Activated naive CD4-positive, alpha-beta T cell treated with anti-CD3 and anti-CD28 coated beads, Interleukin-2, amount 10 ng/mL, durations not matched to agents 7 days and 5 days (primary cell): ENCODE measurements at regions not wholly inside any gene's neighbourhood (a gene's known extent, or its start where the extent isn't known, plus 50 kb on each side); places are given as distances from the start of the nearest gene placed in this dataset.

ENCODE experiments used
- CTCF ChIA-PET: fragments of 350-600 bp; sonication (Branson Sonifier 250); formaldehyde crosslinking; loops from one replicate; lab custom pipeline; 2021; ENCODE audit warnings: antibody characterized with exemption; lab: Charles Lee
- DNase-seq: peaks from one replicate; pipeline ENCODE4 v3.0.0-alpha.2; 2020
- H3K27ac Mint-ChIP-seq: one replicate; pipeline ENCODE4 v1.8.0; 2021; ENCODE audit warnings: mild to moderate bottlenecking, moderate library complexity, mixed read lengths
- H3K27me3 Mint-ChIP-seq: one replicate; pipeline ENCODE4 v1.8.0; 2021; ENCODE audit warnings: mild to moderate bottlenecking, mixed read lengths
- H3K36me3 Mint-ChIP-seq: one replicate; pipeline ENCODE4 v1.8.0; 2021; ENCODE audit warnings: mixed read lengths
- H3K4me1 Mint-ChIP-seq: one replicate; pipeline ENCODE4 v1.8.0; 2021; ENCODE audit warnings: mixed read lengths
- H3K4me3 Mint-ChIP-seq: one replicate; pipeline ENCODE4 v1.8.0; 2021; ENCODE audit warnings: mild to moderate bottlenecking, moderate library complexity, mixed read lengths
- H3K9me3 Mint-ChIP-seq: one replicate; pipeline ENCODE4 v1.8.0; 2021; ENCODE audit warnings: mixed read lengths

DNA sequence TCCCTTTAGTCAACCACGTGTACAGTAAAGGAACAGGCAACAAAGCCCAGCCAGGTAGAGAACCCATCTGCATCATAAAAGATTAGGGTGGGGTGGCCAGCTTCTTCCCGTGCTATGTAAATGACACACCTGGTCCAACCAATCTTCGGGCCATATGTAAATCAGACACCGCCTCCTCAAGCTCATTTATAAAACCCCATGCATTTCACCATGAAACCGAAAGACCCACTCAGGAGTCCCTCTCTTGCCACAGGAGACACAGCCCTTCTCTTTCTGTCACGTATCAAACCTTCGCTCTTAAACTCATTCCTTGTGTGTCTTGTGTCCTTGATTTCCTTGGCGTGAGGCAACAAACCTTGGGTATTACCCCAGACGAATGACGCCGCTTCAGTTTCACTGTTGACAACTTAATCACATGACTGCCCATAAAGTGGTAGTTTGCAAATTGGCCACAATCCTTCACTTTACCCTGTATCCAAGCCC is 59.8 kb upstream of the TBPL2 start:
- no peak overlapping the region for H3K27ac Mint-ChIP-seq
- DNase-seq, result no peak
- H3K4me1 Mint-ChIP-seq, result no peaks in the 10 kb centered on the region
- H3K9me3 Mint-ChIP-seq, result no peaks in the 10 kb centered on the region
- no peaks in the 10 kb centered on the region for H3K36me3 Mint-ChIP-seq
- peaks cover 8% of the 10 kb centered on the region for H3K27me3 Mint-ChIP-seq
- CTCF ChIA-PET, result no interaction called here
- no peak overlapping the region for H3K4me3 Mint-ChIP-seq

DNA sequence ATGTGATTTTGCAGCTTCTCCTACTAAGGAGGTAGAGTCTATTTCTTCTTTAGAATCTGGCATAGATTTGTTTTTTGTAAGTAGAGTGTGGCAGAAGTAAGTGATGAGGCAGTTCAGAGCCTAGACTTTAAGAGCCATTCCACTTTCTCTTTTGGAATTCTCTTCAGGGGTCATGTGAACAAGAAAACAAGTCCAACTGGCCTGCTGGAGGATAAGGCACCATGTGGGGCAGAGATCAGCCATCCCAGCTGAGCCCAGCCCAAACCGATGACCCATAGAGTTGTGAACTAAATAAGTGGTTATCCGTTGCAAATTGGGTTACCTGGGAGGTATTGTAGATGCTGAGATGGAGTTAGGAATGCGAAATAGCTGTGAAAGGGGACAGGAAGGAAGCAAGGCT is 60.3 kb upstream of the TBPL2 start:
- Mint-ChIP-seq H3K36me3 (no peaks in the 10 kb centered on the region), H3K27me3 (peaks cover 8% of the 10 kb centered on the region), H3K9me3 (no peaks in the 10 kb centered on the region), H3K27ac (no peak overlapping the region), H3K4me1 (no peaks in the 10 kb centered on the region), H3K4me3 (no peak overlapping the region)
- DNase-seq, result no peak
- CTCF ChIA-PET, result no interaction called here

DNA sequence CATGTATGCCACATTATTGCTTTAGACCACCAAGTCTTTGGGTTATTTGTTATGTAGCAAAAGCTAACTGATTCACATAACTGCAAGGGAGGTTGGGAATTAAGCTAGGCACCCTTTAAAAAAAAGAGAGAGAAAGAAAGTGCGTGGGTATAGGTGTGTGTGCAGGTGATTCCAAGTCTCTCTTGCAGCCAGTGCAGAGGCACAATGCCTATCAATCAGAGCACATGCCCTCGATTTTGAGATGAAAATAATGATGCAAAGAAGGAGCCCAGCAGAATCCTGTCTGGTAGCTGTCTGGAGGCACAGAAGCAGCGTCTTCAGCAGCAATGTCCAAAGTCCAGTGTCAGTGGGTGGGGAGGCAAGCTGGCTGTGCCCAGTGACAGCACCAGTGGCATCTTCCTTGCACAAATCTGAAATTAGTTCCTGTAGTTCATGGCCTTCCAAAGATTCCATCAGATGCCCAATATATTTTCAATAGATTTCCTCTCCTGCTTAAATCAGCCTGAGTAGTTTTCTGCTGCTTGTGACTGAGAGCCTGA is 62.4 kb upstream of the TBPL2 start:
- Mint-ChIP-seq H3K27ac (no peak overlapping the region), H3K9me3 (no peaks in the 10 kb centered on the region), H3K36me3 (no peaks in the 10 kb centered on the region), H3K4me1 (no peaks in the 10 kb centered on the region), H3K27me3 (peaks cover 8% of the 10 kb centered on the region), H3K4me3 (no peak overlapping the region)
- DNase-seq, result no peak
- CTCF ChIA-PET, result no interaction called here

DNA sequence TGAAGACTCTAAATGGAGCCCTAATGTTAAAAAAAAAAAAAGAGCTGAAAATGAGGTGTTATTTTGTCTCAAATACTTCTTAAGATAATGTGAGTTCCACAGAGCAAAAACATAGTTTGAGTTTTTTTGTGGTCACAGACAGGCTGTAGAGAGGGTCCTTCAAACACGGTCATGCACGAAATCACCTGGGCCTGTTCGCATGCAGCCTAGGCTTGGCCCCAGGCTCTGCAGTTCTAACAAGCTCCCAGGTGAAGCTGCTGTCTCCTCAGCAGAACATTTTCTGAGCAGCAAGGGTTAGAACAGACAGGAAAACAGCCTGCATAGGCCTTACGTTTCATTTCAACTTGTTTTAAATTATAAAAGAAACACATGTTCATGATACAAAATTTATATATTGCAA is 65.4 kb upstream of the TBPL2 start:
- no peak for DNase-seq
- Mint-ChIP-seq H3K4me3 (no peak overlapping the region), H3K27ac (no peak overlapping the region), H3K27me3 (peaks cover 3% of the 10 kb centered on the region), H3K36me3 (no peaks in the 10 kb centered on the region), H3K9me3 (no peaks in the 10 kb centered on the region), H3K4me1 (no peaks in the 10 kb centered on the region)
- CTCF ChIA-PET, result no interaction called here

DNA sequence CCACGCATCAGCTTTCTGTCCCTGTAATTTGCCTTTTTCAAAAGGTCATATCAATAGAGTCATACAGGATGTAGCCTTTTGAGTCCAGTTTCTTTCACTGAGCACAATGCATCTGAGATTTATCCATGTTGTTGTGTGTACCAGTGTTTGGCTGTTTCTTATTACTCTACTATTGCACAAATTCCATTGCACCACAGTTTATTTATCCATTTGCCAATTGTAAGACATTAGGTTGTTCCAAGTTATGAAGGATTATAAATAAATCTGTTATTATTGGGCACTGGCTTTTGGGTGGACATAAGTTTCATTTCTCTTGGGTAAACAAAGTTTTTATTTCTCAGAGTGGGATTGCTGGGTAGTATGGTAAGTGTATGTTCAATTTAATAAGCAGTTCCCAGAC is 68.3 kb upstream of the TBPL2 start:
- no peak overlapping the region for H3K27ac Mint-ChIP-seq
- DNase-seq, result no peak
- no peak overlapping the region for H3K4me3 Mint-ChIP-seq
- no peaks in the 10 kb centered on the region for H3K27me3 Mint-ChIP-seq
- H3K9me3 Mint-ChIP-seq, result no peaks in the 10 kb centered on the region
- no peaks in the 10 kb centered on the region for H3K4me1 Mint-ChIP-seq
- H3K36me3 Mint-ChIP-seq, result no peaks in the 10 kb centered on the region
- CTCF ChIA-PET, result no interaction called here

DNA sequence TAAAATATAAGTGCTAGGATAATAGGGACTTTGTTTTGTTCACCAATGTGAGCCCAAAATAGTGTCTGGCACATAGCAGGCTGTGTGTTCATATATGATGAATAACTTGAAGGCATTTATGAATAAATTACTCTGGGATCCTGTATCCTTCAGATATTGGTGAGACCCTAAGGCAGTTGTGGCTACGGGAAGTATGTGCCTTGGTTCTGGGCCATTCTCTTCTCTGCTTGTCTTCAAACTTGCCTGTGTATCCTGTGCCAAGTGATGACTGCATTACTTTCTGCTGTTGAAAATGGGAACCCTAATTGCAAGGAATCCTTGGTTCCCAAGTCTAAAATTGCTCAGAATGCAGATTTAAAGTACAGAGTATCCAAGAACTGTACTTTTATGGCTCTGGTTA is 67.6 kb upstream of the KTN1 start:
- CTCF ChIA-PET, result no interaction called here
- H3K9me3 Mint-ChIP-seq, result no peaks in the 10 kb centered on the region

DNA sequence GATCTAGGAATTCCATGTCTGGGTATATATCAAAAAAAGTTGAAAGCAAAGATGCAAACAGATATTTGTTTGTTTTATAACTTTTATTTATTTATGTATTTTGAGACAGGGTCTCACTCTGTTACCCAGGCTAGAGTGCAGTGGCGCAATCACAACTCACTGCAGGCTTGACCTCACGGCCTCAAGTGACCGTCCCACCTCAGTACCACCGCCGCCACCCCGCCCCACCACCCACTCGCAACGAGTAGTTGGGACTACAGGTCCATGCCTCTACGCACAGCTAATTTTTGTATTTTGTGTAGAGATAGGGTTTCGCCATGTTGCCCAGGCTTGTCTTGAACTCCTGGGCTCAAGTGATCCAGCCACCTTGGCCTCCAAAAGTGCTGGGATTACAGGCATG is 66.5 kb upstream of the KTN1 start:
- Mint-ChIP-seq H3K9me3 (no peaks in the 10 kb centered on the region), H3K27me3 (no peaks in the 10 kb centered on the region), H3K4me1 (no peaks in the 10 kb centered on the region), H3K27ac (no peak overlapping the region), H3K36me3 (no peaks in the 10 kb centered on the region), H3K4me3 (no peak overlapping the region)
- no peak for DNase-seq
- CTCF ChIA-PET, result interaction anchor here (0.5 kb wide), 1 partner anchor 14 kb away, joined by 3 read pairs; no protein-coding TSS in a partner anchor

More for the DNA sequence above, 67.6 kb upstream of the KTN1 start:
- Mint-ChIP-seq H3K27me3 (no peaks in the 10 kb centered on the region), H3K4me1 (no peaks in the 10 kb centered on the region), H3K36me3 (no peaks in the 10 kb centered on the region), H3K4me3 (no peak overlapping the region), H3K27ac (no peak overlapping the region)
- DNase-seq, result no peak

DNA sequence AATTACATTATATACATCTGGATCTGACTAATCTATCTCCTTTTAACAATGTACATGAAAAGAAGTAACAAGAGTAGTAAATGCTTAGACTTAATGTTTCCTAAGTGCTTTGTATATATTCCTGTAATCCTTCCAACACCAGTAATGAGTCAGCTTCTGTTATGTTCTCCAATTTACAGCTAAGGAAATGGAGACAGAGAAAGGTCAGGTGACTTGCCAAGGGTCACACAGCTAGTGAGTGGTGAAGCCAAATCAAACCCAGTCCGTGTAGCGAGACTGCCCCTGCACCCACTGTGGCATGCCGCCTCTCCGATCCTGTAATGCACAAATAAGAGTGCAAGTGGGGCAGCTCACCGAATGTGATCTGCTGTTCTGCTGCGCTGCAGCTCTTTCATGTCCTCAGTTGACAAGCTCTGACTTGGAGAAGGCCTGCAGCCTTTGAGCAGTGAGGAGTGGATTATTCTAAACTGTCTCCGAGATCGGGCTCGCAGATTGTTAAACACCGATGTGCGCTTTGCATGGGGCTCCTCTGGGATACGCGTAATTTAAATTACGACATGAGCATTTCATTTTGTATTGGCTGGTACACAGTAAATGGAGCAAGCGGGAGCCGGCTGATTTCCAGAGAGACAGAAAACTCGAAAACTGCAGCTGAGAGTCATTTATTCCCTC is 65.1 kb upstream of the KTN1 start:
- DNase-seq, result no peak
- CTCF ChIA-PET, result interaction anchor here (0.6 kb wide), 1 partner anchor 80 kb away, joined by 5 read pairs; no protein-coding TSS in a partner anchor
- Mint-ChIP-seq H3K4me1 (no peaks in the 10 kb centered on the region), H3K27ac (no peak overlapping the region), H3K27me3 (no peaks in the 10 kb centered on the region), H3K9me3 (no peaks in the 10 kb centered on the region), H3K4me3 (no peak overlapping the region), H3K36me3 (no peaks in the 10 kb centered on the region)

DNA sequence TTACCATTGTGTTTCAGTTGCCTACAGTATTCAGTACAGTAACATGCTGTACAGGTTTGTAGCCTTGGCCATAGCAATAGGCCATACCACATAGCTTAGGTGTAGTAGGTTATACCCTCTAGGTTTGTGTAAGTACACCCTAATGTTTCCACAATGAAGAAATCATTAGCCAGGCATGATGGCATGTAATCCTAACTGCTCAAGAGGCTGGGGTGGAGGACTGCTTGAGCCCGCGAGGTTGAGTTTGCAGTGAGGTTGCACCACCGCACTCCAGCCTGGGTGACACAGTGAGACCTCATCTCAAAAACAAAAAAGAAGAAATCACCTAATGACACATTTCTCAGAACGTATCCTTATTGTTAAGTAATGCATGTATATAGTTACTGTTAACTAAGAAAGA is 63.2 kb upstream of the KTN1 start:
- Mint-ChIP-seq H3K36me3 (no peaks in the 10 kb centered on the region), H3K4me3 (no peak overlapping the region), H3K4me1 (no peaks in the 10 kb centered on the region), H3K27me3 (no peaks in the 10 kb centered on the region), H3K9me3 (no peaks in the 10 kb centered on the region), H3K27ac (no peak overlapping the region)
- CTCF ChIA-PET, result no interaction called here
- DNase-seq, result no peak

DNA sequence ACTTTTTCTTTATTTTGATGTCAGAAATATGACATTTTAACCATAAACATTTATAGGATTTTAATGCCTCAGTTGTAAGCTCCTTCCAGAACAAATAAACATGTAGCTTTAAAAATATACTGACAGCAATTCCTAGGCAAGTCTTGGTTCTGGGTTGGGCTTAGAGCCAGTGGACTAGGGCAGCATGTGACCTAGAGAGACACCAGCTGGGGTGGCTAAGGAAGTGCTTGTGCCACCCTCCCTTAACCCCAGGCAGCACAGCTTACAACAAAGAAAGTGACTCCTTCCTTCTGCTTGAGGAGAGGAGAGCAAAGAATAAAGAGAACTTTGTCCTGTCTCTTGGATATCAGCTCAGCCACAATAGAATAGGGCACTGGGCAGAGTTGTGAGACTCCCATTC is 61.6 kb upstream of the KTN1 start:
- Mint-ChIP-seq H3K4me1 (no peaks in the 10 kb centered on the region), H3K36me3 (no peaks in the 10 kb centered on the region), H3K27me3 (no peaks in the 10 kb centered on the region), H3K27ac (no peak overlapping the region), H3K4me3 (no peak overlapping the region), H3K9me3 (no peaks in the 10 kb centered on the region)
- CTCF ChIA-PET, result no interaction called here
- no peak for DNase-seq

DNA sequence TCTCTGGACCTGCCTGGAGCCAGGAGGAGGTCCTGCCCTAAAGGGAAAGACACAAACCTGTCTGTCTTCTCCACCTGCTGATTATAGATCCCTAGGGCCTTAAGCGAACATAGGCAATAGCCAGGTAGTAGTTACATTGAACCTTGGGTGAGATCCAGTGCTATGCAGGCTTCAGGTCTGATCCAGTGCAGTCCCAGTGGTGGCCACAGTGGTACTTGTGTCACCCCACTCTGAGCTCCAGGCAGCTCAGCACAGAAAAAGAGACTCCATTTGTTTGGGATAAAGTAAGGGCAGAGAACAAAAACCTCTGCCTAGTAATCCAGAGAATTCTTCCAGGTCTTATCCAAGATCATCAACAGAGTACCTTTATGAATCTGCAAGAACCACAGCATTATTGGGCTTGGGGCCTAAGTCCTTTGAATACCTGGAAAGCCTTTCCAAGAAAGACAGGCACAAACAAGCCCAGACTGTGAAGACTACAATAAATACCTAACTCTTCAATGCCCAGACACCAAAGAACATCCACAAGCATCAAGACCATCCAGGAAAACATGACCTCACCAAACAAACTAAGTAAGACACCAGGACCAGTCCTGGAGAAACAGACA is 60.4 kb upstream of the KTN1 start:
- CTCF ChIA-PET, result no interaction called here
- H3K27ac Mint-ChIP-seq, result no peak overlapping the region
- no peak overlapping the region for H3K4me3 Mint-ChIP-seq

DNA sequence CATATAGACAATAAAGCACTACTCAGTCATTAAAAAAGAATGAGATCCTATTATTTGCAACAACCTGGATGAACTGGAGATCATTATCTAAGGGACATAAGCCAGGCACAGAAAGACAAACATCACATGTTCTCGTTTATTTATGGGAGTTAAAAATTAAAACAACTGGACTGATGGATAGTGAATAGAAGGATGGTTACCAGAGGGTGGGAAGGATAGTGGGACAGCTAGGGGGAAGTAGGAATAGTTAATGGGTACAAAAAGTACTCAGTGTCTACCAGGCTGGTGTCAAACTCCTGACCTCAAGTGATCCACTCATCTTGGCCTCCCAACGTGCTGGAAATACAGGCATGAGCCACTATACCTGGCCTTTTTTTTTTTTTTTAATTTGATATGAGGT is 56.7 kb upstream of the KTN1 start:
- Mint-ChIP-seq H3K27me3 (no peaks in the 10 kb centered on the region), H3K4me3 (no peak overlapping the region), H3K9me3 (no peaks in the 10 kb centered on the region), H3K4me1 (no peaks in the 10 kb centered on the region), H3K36me3 (no peaks in the 10 kb centered on the region), H3K27ac (no peak overlapping the region)
- CTCF ChIA-PET, result no interaction called here
- no peak for DNase-seq

More for the DNA sequence above, 60.4 kb upstream of the KTN1 start:
- Mint-ChIP-seq H3K4me1 (no peaks in the 10 kb centered on the region), H3K27me3 (no peaks in the 10 kb centered on the region), H3K36me3 (no peaks in the 10 kb centered on the region), H3K9me3 (no peaks in the 10 kb centered on the region)
- no peak for DNase-seq
